Endothelial cell of umbilical vein (primary cell): ENCODE measurements at regions not wholly inside any gene's neighbourhood (a gene's known extent, or its start where the extent isn't known, plus 50 kb on each side); places are given as distances from the start of the nearest gene placed in this dataset.

Experiments used
- BruUV-seq: library from RNA; stranded (reverse); fragments of 400-500 nt; replicated peaks from 2 replicates; lab custom pipeline; 2021; lab: Mats Ljungman, UMichigan
- CTCF ChIA-PET: fragments of 300-600, 350-600 bp; sonication (Branson Sonifier 250); formaldehyde crosslinking; loops from one replicate; lab custom pipeline; 2021; ENCODE audit warnings: antibody characterized with exemption, inconsistent platforms; lab: Charles Lee
- POLR2A ChIA-PET: fragments of 300-600, 350-600 bp; sonication (Branson Sonifier 250); formaldehyde crosslinking; loops from one replicate; lab custom pipeline; 2021; ENCODE audit warnings: antibody characterized with exemption, inconsistent platforms; lab: Charles Lee
- DNase-seq: peaks from one replicate; pipeline ENCODE4 v3.0.0-alpha.2; 2011; ENCODE audit warnings: low read depth, low spot score
- FAIRE-seq: peaks from 2 replicates; lab custom pipeline; 2011; peaks lifted over from hg19 to GRCh38; lab: Jason Lieb, UNC
- H2AFZ ChIP-seq: 2 replicates; pipeline ENCODE4 v1.6.0; 2012; ENCODE audit warnings: low read depth, low read length, control low read depth, inconsistent platforms
- H3K27ac ChIP-seq: 2 replicates; pipeline ENCODE4 v1.5.1; 2011; ENCODE audit warnings: low read depth, mild to moderate bottlenecking, control low read depth, low read length, moderate library complexity; ENCODE audit not compliant: insufficient read depth
- H3K27me3 ChIP-seq, 2 experiments: 2 replicates each; pipeline versions ENCODE4 v1.6.0 to v1.6.1; 2011; ENCODE audit warnings: low read length in 2 of 2, mixed read lengths in 1 of 2; ENCODE audit not compliant: control insufficient read depth in 2 of 2, insufficient read depth in 2 of 2
- H3K36me3 ChIP-seq, 2 experiments: 2 replicates in 1 of 2; 3 replicates in 1 of 2; pipeline ENCODE4 v1.5.1; 2011; ENCODE audit warnings: low read length in 2 of 2, mild to moderate bottlenecking in 1 of 2, moderate library complexity in 1 of 2; ENCODE audit not compliant: control insufficient read depth in 2 of 2, insufficient read depth in 2 of 2; ENCODE audit errors: extremely low read depth in 1 of 2
- H3K4me1 ChIP-seq: 3 replicates; pipeline ENCODE4 v1.5.1; 2011; ENCODE audit warnings: mild to moderate bottlenecking, low read length; ENCODE audit not compliant: control insufficient read depth, insufficient read depth; ENCODE audit errors: extremely low read depth
- H3K4me2 ChIP-seq: 2 replicates; pipeline ENCODE4 v1.6.1; 2011; ENCODE audit warnings: low read length, control low read depth, mixed read lengths; ENCODE audit not compliant: insufficient read depth
- H3K4me3 ChIP-seq, 3 experiments: fragments of 200-600 bp in 1 of 3; sonication (generic), shearing (Covaris generic) in 1 of 3; replicated peaks in 1 of 3; 2 replicates each; pipeline ENCODE4 v1.5.1; 2011 to 2016; ENCODE audit warnings: control low read depth in 3 of 3, low read length in 3 of 3, mild to moderate bottlenecking in 2 of 3, inconsistent platforms in 1 of 3, low read depth in 1 of 3, moderate library complexity in 1 of 3; ENCODE audit not compliant: insufficient read depth in 1 of 3
- H3K79me2 ChIP-seq: 2 replicates; pipeline ENCODE4 v1.6.0; 2012; ENCODE audit warnings: low read length, inconsistent platforms; ENCODE audit not compliant: control insufficient read depth, insufficient read depth
- H3K9ac ChIP-seq: replicated peaks from 2 replicates; pipeline ENCODE3; 2011; ENCODE audit warnings: low read length, control low read depth; ENCODE audit not compliant: insufficient read depth; ENCODE audit errors: extremely low read depth
- H3K9me1 ChIP-seq: replicated peaks from 3 replicates; pipeline ENCODE4 v1.6.0; 2011; ENCODE audit warnings: mild to moderate bottlenecking, low read length; ENCODE audit not compliant: control insufficient read depth, insufficient read depth; ENCODE audit errors: extremely low read depth
- H3K9me3 ChIP-seq: replicated peaks from 2 replicates; pipeline ENCODE4 v1.5.1; 2012; ENCODE audit warnings: low read length, inconsistent platforms; ENCODE audit not compliant: control insufficient read depth, insufficient read depth
- H4K20me1 ChIP-seq: replicated peaks from 2 replicates; pipeline ENCODE3; 2011; ENCODE audit warnings: mild to moderate bottlenecking, low read length; ENCODE audit not compliant: control insufficient read depth, insufficient read depth; ENCODE audit errors: extremely low read depth
- CTCF ChIP-seq, 2 donors: IDR thresholded peaks; 1 replicate in 1 of 2; 2 replicates in 1 of 2; pipeline ENCODE4 v1.5.1; 2011; ENCODE audit warnings: low read length in 2 of 2, mild to moderate bottlenecking in 2 of 2, moderate library complexity in 2 of 2, control low read depth in 1 of 2, inconsistent platforms in 1 of 2, low read depth in 1 of 2; ENCODE audit not compliant: insufficient read depth in 1 of 2; ENCODE audit errors: extremely low read depth in 1 of 2
- EZH2 ChIP-seq: IDR thresholded peaks from 2 replicates; pipeline ENCODE4 v1.6.1; 2012; ENCODE audit warnings: borderline replicate concordance, low read depth, mild to moderate bottlenecking, moderate library complexity, low read length, inconsistent platforms; ENCODE audit not compliant: severe bottlenecking
- FOS ChIP-seq: IDR thresholded peaks from 2 replicates; pipeline ENCODE4 v1.6.1; 2011; ENCODE audit warnings: mild to moderate bottlenecking, low read length, moderate library complexity, borderline replicate concordance; ENCODE audit not compliant: insufficient read depth
- GATA2 ChIP-seq: IDR thresholded peaks from 2 replicates; pipeline ENCODE4 v1.7.0; 2011; ENCODE audit warnings: low read depth, mild to moderate bottlenecking, moderate library complexity, mixed read lengths, low read length; ENCODE audit not compliant: insufficient read length, insufficient read depth
- JUN ChIP-seq: IDR thresholded peaks from 2 replicates; pipeline ENCODE4 v1.6.1; 2011; ENCODE audit warnings: borderline replicate concordance, low read depth; ENCODE audit not compliant: insufficient read length, insufficient read depth
- MAX ChIP-seq: IDR thresholded peaks from 2 replicates; pipeline ENCODE4 v1.6.1; 2011; ENCODE audit not compliant: insufficient read depth, insufficient read length
- MYC ChIP-seq: IDR thresholded peaks from one replicate; pipeline ENCODE4 v1.6.1; 2011; ENCODE audit warnings: mild to moderate bottlenecking, low read depth, low read length
- POLR2A ChIP-seq: IDR thresholded peaks from 2 replicates; pipeline ENCODE4 v1.6.1; 2012; ENCODE audit warnings: low read depth, mild to moderate bottlenecking, control low read depth, low read length
- POLR2AphosphoS5 ChIP-seq: IDR thresholded peaks from 2 replicates; pipeline ENCODE4 v1.6.1; 2012; ENCODE audit warnings: low read depth, mild to moderate bottlenecking, control low read depth, low read length, moderate library complexity; ENCODE audit not compliant: insufficient read depth
- dilution Hi-C: fragments of 300-500 bp; cut with MboI; formaldehyde crosslinking; loops from one replicate; pipeline ENCODE4 v1.15.0; 2019; ENCODE audit warnings: low sequenced_read_pairs; ENCODE audit not compliant: extremely low pct_ligation_motif_present
- intact Hi-C: fragments of 100-400 bp; cut with micrococcal nuclease; formaldehyde crosslinking; loops from one replicate; pipeline ENCODE4 v1.10.0; 2022

- Histone ChIP-seq H3K36me3 (no peaks in the 10 kb centered on the region), H3K9me3 (no peaks in the 10 kb centered on the region), H3K4me1 (no peaks in the 10 kb centered on the region), H3K79me2 (no peaks in the 10 kb centered on the region), H3K9me1 (no peaks in the 10 kb centered on the region), H3K9ac (no peak overlapping the region), H2AFZ (no peak overlapping the region), H3K4me3 (no peak overlapping the region), H4K20me1 (no peaks in the 10 kb centered on the region), H3K27ac (no peak overlapping the region), H3K4me2 (no peak overlapping the region), H3K27me3 (no peaks in the 10 kb centered on the region)
- TF ChIP-seq JUN: no peak
- no peak for TF ChIP-seq FOS
- TF ChIP-seq POLR2AphosphoS5: no peak
- TF ChIP-seq GATA2: no peak
- TF ChIP-seq MAX: no peak
- TF ChIP-seq CTCF (IDR thresholded peaks at IDR 0.05; ENCODE audit: extremely low read depth in 1 of 2, insufficient read depth in 1 of 2, low read depth in 1 of 2, low read length in 2 of 2): no peak
- no peak for TF ChIP-seq MYC
- no peak for TF ChIP-seq POLR2A
- TF ChIP-seq EZH2: no peak
- intact Hi-C loops: no loop called here
- no peak for DNase-seq
- dilution Hi-C loops: no loop called here
- ChIA-PET CTCF (no interaction called here), POLR2A (no interaction called here)
- FAIRE-seq: no peak
- BruUV-seq: no TSS peak
Observed at GRCh38 chr12:74646831-74647230, 109.2 kb downstream of the ATXN7L3B start.
